ENCODE measurements at regions not wholly inside any gene's neighbourhood (a gene's known extent, or its start where the extent isn't known, plus 50 kb on each side); places are given as distances from the start of the nearest gene placed in this dataset.

DNA sequence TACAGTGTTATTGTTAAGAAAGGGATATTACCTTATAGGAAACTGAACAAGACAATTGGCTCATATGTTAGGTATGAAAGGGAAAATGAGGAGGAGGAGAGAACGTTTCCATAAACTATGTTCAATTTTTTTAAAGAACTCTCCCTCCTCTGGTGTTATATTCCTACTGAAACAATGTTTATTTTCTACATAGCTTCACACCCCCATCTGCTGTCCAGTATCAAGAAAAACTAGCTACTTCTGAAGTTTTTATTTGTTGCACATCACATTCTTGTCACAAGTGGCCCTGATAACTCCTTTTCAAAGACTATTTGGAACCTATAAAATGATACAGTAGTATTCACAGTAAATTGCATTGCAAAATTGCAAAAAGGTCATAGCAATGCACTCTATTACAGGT lies 223.4 kb upstream of the FAM174A start:
- Mint-ChIP-seq H3K27ac (no peak overlapping the region), H3K27me3 (ENCODE audit: low read depth) (no peaks in the 10 kb centered on the region), H3K4me3 (no peak overlapping the region), H3K9me3 (peaks cover 24% of the 10 kb centered on the region), H3K36me3 (peaks cover 3% of the 10 kb centered on the region; the same call in 1 of the 2 replicates), H3K4me1 (no peaks in the 10 kb centered on the region)
- CTCF ChIA-PET, result no interaction called here
- TF ChIP-seq, protein P1, sequence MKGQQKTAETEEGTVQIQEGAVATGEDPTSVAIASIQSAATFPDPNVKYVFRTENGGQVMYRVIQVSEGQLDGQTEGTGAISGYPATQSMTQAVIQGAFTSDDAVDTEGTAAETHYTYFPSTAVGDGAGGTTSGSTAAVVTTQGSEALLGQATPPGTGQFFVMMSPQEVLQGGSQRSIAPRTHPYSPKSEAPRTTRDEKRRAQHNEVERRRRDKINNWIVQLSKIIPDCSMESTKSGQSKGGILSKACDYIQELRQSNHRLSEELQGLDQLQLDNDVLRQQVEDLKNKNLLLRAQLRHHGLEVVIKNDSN (CRISPR knock-in tag; IDR thresholded peaks at IDR 0.05), result no peak
- TF ChIP-seq, protein P2, sequence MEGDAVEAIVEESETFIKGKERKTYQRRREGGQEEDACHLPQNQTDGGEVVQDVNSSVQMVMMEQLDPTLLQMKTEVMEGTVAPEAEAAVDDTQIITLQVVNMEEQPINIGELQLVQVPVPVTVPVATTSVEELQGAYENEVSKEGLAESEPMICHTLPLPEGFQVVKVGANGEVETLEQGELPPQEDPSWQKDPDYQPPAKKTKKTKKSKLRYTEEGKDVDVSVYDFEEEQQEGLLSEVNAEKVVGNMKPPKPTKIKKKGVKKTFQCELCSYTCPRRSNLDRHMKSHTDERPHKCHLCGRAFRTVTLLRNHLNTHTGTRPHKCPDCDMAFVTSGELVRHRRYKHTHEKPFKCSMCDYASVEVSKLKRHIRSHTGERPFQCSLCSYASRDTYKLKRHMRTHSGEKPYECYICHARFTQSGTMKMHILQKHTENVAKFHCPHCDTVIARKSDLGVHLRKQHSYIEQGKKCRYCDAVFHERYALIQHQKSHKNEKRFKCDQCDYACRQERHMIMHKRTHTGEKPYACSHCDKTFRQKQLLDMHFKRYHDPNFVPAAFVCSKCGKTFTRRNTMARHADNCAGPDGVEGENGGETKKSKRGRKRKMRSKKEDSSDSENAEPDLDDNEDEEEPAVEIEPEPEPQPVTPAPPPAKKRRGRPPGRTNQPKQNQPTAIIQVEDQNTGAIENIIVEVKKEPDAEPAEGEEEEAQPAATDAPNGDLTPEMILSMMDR (IDR thresholded peaks at IDR 0.05), result no peak
- TF ChIP-seq HMGA2 (CRISPR knock-in tag; IDR thresholded peaks at IDR 0.05) (no peak), KAT7 (CRISPR knock-in tag; IDR thresholded peaks at IDR 0.05; ENCODE audit: borderline replicate concordance) (no peak), SMAD4 (CRISPR knock-in tag; IDR thresholded peaks at IDR 0.05) (no peak), TEAD1 (CRISPR knock-in tag; IDR thresholded peaks at IDR 0.05) (no peak), CREB1 (CRISPR knock-in tag; IDR thresholded peaks at IDR 0.05) (no peak), MXD4 (CRISPR knock-in tag; IDR thresholded peaks at IDR 0.05; ENCODE audit: borderline replicate concordance) (no peak)
- TF ChIP-seq, protein P3, sequence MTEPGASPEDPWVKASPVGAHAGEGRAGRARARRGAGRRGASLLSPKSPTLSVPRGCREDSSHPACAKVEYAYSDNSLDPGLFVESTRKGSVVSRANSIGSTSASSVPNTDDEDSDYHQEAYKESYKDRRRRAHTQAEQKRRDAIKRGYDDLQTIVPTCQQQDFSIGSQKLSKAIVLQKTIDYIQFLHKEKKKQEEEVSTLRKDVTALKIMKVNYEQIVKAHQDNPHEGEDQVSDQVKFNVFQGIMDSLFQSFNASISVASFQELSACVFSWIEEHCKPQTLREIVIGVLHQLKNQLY (CRISPR knock-in tag; IDR thresholded peaks at IDR 0.05), result no peak
- TF ChIP-seq, protein P4, sequence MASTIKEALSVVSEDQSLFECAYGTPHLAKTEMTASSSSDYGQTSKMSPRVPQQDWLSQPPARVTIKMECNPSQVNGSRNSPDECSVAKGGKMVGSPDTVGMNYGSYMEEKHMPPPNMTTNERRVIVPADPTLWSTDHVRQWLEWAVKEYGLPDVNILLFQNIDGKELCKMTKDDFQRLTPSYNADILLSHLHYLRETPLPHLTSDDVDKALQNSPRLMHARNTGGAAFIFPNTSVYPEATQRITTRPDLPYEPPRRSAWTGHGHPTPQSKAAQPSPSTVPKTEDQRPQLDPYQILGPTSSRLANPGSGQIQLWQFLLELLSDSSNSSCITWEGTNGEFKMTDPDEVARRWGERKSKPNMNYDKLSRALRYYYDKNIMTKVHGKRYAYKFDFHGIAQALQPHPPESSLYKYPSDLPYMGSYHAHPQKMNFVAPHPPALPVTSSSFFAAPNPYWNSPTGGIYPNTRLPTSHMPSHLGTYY (CRISPR knock-in tag; IDR thresholded peaks at IDR 0.05), result no peak
- ATAC-seq (no peak), DNase-seq (ENCODE audit: low spot score) (no peak)
- POLR2A ChIA-PET, result no interaction called here

DNA sequence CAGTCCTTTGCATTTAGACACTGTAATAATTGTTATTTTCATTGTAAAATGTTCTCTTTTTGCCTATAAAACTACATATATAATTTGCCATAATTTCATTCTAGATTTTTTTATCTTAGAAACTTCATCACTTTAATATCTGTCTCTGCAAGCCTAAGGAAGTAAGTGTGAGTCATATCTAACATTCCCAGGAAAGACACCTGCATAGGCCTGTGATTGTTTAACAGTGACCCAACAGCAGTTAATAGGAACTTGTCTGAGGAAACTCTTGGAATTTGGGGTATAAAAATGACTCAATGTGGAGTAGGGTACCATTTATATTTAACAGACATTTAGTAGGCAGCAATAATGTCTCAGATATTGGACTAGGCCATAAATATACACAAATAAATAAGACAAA lies 229.2 kb upstream of the FAM174A start:
- ATAC-seq, result no peak

DNA sequence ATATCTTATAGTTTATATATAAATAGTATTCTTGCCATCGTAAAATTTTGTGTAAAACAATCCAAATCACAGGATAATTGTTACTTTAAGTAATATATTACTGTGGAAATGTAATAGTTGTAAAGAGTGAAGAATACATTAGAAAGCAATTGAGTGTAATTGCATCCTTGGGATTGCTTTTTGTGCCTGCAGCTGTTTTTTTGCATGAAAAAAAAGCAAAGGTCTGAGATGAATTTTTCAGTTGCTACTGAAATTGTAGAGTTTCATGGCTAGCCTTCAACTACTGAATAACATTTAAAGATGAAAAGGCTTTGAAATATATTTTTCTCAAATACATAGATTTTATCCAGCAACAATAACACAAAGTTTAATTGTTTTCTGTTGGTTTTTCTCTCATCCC lies 232.0 kb upstream of the FAM174A start:
- ATAC-seq, result no peak
- ChIA-PET POLR2A (no interaction called here), CTCF (no interaction called here)
- H3K4me1 Mint-ChIP-seq, result peaks cover 8% of the 10 kb centered on the region
- no peaks in the 10 kb centered on the region for H3K36me3 Mint-ChIP-seq
- no peak overlapping the region for H3K27ac Mint-ChIP-seq
- no peak overlapping the region for H3K4me3 Mint-ChIP-seq
- H3K9me3 Mint-ChIP-seq, result no peaks in the 10 kb centered on the region
- H3K27me3 Mint-ChIP-seq (ENCODE audit: low read depth), result no peaks in the 10 kb centered on the region
- no peak for DNase-seq (ENCODE audit: low spot score)
- TF ChIP-seq, protein P5, sequence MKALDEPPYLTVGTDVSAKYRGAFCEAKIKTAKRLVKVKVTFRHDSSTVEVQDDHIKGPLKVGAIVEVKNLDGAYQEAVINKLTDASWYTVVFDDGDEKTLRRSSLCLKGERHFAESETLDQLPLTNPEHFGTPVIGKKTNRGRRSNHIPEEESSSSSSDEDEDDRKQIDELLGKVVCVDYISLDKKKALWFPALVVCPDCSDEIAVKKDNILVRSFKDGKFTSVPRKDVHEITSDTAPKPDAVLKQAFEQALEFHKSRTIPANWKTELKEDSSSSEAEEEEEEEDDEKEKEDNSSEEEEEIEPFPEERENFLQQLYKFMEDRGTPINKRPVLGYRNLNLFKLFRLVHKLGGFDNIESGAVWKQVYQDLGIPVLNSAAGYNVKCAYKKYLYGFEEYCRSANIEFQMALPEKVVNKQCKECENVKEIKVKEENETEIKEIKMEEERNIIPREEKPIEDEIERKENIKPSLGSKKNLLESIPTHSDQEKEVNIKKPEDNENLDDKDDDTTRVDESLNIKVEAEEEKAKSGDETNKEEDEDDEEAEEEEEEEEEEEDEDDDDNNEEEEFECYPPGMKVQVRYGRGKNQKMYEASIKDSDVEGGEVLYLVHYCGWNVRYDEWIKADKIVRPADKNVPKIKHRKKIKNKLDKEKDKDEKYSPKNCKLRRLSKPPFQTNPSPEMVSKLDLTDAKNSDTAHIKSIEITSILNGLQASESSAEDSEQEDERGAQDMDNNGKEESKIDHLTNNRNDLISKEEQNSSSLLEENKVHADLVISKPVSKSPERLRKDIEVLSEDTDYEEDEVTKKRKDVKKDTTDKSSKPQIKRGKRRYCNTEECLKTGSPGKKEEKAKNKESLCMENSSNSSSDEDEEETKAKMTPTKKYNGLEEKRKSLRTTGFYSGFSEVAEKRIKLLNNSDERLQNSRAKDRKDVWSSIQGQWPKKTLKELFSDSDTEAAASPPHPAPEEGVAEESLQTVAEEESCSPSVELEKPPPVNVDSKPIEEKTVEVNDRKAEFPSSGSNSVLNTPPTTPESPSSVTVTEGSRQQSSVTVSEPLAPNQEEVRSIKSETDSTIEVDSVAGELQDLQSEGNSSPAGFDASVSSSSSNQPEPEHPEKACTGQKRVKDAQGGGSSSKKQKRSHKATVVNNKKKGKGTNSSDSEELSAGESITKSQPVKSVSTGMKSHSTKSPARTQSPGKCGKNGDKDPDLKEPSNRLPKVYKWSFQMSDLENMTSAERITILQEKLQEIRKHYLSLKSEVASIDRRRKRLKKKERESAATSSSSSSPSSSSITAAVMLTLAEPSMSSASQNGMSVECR (CRISPR knock-in tag; IDR thresholded peaks at IDR 0.05; ENCODE audit: borderline replicate concordance), result no peak
- no peak for TF ChIP-seq JUN (CRISPR knock-in tag; IDR thresholded peaks at IDR 0.05)
- TF ChIP-seq, protein P6, sequence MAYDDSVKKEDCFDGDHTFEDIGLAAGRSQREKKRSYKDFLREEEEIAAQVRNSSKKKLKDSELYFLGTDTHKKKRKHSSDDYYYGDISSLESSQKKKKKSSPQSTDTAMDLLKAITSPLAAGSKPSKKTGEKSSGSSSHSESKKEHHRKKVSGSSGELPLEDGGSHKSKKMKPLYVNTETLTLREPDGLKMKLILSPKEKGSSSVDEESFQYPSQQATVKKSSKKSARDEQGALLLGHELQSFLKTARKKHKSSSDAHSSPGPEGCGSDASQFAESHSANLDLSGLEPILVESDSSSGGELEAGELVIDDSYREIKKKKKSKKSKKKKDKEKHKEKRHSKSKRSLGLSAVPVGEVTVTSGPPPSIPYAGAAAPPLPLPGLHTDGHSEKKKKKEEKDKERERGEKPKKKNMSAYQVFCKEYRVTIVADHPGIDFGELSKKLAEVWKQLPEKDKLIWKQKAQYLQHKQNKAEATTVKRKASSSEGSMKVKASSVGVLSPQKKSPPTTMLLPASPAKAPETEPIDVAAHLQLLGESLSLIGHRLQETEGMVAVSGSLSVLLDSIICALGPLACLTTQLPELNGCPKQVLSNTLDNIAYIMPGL (CRISPR knock-in tag; IDR thresholded peaks at IDR 0.05), result no peak

More for the DNA sequence above, 229.2 kb upstream of the FAM174A start:
- H3K4me3 Mint-ChIP-seq, result no peak overlapping the region
- CTCF ChIA-PET, result no interaction called here
- H3K36me3 Mint-ChIP-seq, result no peaks in the 10 kb centered on the region
- H3K27ac Mint-ChIP-seq, result no peak overlapping the region
- TF ChIP-seq, protein P4 (CRISPR knock-in tag; IDR thresholded peaks at IDR 0.05), result no peak
- no peak for TF ChIP-seq ZNF232 (CRISPR knock-in tag; IDR thresholded peaks at IDR 0.05)
- TF ChIP-seq FOXK1 (CRISPR knock-in tag; IDR thresholded peaks at IDR 0.05), result no peak
- TF ChIP-seq, protein P7, sequence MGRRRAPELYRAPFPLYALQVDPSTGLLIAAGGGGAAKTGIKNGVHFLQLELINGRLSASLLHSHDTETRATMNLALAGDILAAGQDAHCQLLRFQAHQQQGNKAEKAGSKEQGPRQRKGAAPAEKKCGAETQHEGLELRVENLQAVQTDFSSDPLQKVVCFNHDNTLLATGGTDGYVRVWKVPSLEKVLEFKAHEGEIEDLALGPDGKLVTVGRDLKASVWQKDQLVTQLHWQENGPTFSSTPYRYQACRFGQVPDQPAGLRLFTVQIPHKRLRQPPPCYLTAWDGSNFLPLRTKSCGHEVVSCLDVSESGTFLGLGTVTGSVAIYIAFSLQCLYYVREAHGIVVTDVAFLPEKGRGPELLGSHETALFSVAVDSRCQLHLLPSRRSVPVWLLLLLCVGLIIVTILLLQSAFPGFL (CRISPR knock-in tag; IDR thresholded peaks at IDR 0.05; ENCODE audit: borderline replicate concordance), result no peak
- TF ChIP-seq, protein P8, sequence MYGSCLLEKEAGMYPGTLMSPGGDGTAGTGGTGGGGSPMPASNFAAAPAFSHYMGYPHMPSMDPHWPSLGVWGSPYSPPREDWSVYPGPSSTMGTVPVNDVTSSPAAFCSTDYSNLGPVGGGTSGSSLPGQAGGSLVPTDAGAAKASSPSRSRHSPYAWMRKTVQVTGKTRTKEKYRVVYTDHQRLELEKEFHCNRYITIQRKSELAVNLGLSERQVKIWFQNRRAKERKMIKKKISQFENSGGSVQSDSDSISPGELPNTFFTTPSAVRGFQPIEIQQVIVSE (CRISPR knock-in tag; IDR thresholded peaks at IDR 0.05; ENCODE audit: borderline replicate concordance), result no peak
- H3K9me3 Mint-ChIP-seq, result no peaks in the 10 kb centered on the region
- no peaks in the 10 kb centered on the region for H3K27me3 Mint-ChIP-seq (ENCODE audit: low read depth)
- POLR2A ChIA-PET, result no interaction called here
- peaks cover 8% of the 10 kb centered on the region for H3K4me1 Mint-ChIP-seq
- DNase-seq (ENCODE audit: low spot score), result no peak

All from WTC11 (cell line).